HEK293T (cell line): ENCODE measurements at regions not wholly inside any gene's neighbourhood (a gene's known extent, or its start where the extent isn't known, plus 50 kb on each side); places are given as distances from the start of the nearest gene placed in this dataset.
"Not testable (repeated sequence)": the region's sequence is repeated elsewhere in the genome, so short reads cannot be mapped to it uniquely, and the experiment has no call there.

ENCODE experiments used
- CTCF ChIA-PET: fragments of 350-600 bp; formaldehyde crosslinking; extraction: SDS; loops from one replicate; lab custom pipeline; 2021; ENCODE audit warnings: antibody characterized with exemption, inconsistent platforms; lab: Yijun Ruan, JAX
- POLR2A ChIA-PET: fragments of 350-600 bp; formaldehyde crosslinking; extraction: SDS; loops from one replicate; lab custom pipeline; 2020; ENCODE audit warnings: antibody characterized with exemption, inconsistent platforms; lab: Yijun Ruan, JAX
- DNase-seq: peaks from one replicate; pipeline ENCODE4 v3.0.0; 2012; ENCODE audit warnings: mixed read lengths; ENCODE audit errors: extremely low spot score
- ARNT ChIP-seq: fragments of 450-650 bp; IDR thresholded peaks from 2 replicates; pipeline ENCODE4 v1.6.1; 2017; ENCODE audit warnings: mild to moderate bottlenecking
- BHLHE40 ChIP-seq: fragments of 450-650 bp; IDR thresholded peaks from 2 replicates; pipeline ENCODE4 v1.6.1; 2016; ENCODE audit warnings: mild to moderate bottlenecking, moderate library complexity, borderline replicate concordance
- CTBP1 ChIP-seq: fragments of 450-650 bp; IDR thresholded peaks from 2 replicates; pipeline ENCODE4 v1.6.1; 2016; ENCODE audit warnings: borderline replicate concordance
- ELF4 ChIP-seq: fragments of 450-650 bp; IDR thresholded peaks from 2 replicates; pipeline ENCODE4 v1.6.1; 2017; ENCODE audit warnings: antibody characterized with exemption
- FOXA1 ChIP-seq: fragments of 450-650 bp; IDR thresholded peaks from 2 replicates; pipeline ENCODE4 v1.6.1; 2016; ENCODE audit warnings: mild to moderate bottlenecking
- FOXK2 ChIP-seq: fragments of 450-650 bp; IDR thresholded peaks from 2 replicates; pipeline ENCODE4 v1.6.1; 2016; ENCODE audit warnings: mild to moderate bottlenecking
- FOXM1 ChIP-seq: fragments of 450-650 bp; IDR thresholded peaks from 2 replicates; pipeline ENCODE4 v1.6.1; 2017; ENCODE audit warnings: mild to moderate bottlenecking, borderline replicate concordance
- HDGF ChIP-seq: fragments of 450-650 bp; IDR thresholded peaks from 2 replicates; pipeline ENCODE4 v1.6.1; 2017; ENCODE audit warnings: antibody characterized with exemption, borderline replicate concordance
- L3MBTL2 ChIP-seq: fragments of 450-650 bp; conservative IDR thresholded peaks from 2 replicates; pipeline ENCODE4 v1.6.1; 2016; ENCODE audit warnings: mild to moderate bottlenecking
- LEF1 ChIP-seq: fragments of 450-650 bp; IDR thresholded peaks from 2 replicates; pipeline ENCODE4 v1.6.1; 2017; ENCODE audit warnings: mild to moderate bottlenecking, borderline replicate concordance
- NFRKB ChIP-seq: fragments of 450-650 bp; IDR thresholded peaks from 2 replicates; pipeline ENCODE4 v1.6.1; 2016; ENCODE audit warnings: mild to moderate bottlenecking, moderate library complexity
- PKNOX1 ChIP-seq: fragments of 450-650 bp; IDR thresholded peaks from 2 replicates; pipeline ENCODE4 v1.6.1; 2016
- SP1 ChIP-seq: fragments of 450-650 bp; IDR thresholded peaks from 2 replicates; pipeline ENCODE4 v1.6.1; 2017
- SUZ12 ChIP-seq: fragments of 450-650 bp; IDR thresholded peaks from 2 replicates; pipeline ENCODE4 v1.6.1; 2016; ENCODE audit warnings: mild to moderate bottlenecking
- TARDBP ChIP-seq: fragments of 450-650 bp; IDR thresholded peaks from 2 replicates; pipeline ENCODE4 v1.6.1; 2016
- ZNF384 ChIP-seq: fragments of 450-650 bp; IDR thresholded peaks from 2 replicates; pipeline ENCODE4 v1.6.1; 2016

GRCh38 chrX:13418126-13419097, 98.6 kb upstream of the ATXN3L start:
- CTCF ChIA-PET, result interaction anchor here (0.7 kb wide), 1 partner anchor 13 kb away, joined by 3 read pairs; no protein-coding TSS in a partner anchor
- POLR2A ChIA-PET, result interaction anchor here (1.2 kb wide), 1 partner anchor 115 kb away, joined by 3 read pairs; no protein-coding TSS in a partner anchor
- TF ChIP-seq ELF4 (no peak), BHLHE40 (no peak), SP1 (no peak), TARDBP (no peak), L3MBTL2 (no peak), CTBP1 (no peak), FOXM1 (no peak), SUZ12 (no peak), FOXA1 (no peak), FOXK2 (no peak), ZNF384 (no peak), PKNOX1 (no peak), NFRKB (no peak), HDGF (no peak), ARNT (no peak), LEF1 (no peak)
- DNase-seq, result no peak

GRCh38 chrX:13415509-13415908, 95.7 kb upstream of the ATXN3L start:
- ChIA-PET CTCF (no interaction called here), POLR2A (no interaction called here)
- no peak for TF ChIP-seq PKNOX1
- TF ChIP-seq HDGF, result no peak
- no peak for TF ChIP-seq LEF1
- TF ChIP-seq FOXA1, result no peak
- no peak for TF ChIP-seq FOXK2
- no peak for DNase-seq

GRCh38 chrX:13414006-13414647, 94.3 kb upstream of the ATXN3L start:
- no peak for DNase-seq
- ChIA-PET CTCF (no interaction called here), POLR2A (no interaction called here)
- TF ChIP-seq HDGF (no peak), BHLHE40 (no peak), FOXM1 (no peak), SUZ12 (no peak), SP1 (no peak), L3MBTL2 (no peak), CTBP1 (no peak), ELF4 (no peak), LEF1 (no peak), FOXA1 (no peak), FOXK2 (no peak), NFRKB (no peak), PKNOX1 (no peak)

DNA sequence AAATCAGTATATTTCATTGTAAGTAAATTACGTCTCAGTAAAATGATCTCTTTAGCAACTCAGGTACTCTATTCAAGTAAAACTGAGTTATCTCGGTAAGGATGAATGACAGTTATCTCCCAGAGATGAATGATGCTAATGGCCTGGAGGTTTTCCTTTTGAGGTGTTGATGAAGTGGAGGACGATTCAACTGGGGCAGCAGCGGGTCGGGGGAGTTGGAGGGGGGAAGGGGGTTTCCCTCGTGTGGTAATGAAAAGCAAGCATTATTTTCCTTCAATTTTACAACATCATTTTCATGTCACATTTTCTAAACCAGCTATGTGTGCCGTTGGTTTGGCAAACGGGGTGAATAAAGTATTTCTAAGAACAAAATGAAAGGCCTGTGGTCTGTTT, 92.4 kb upstream of the ATXN3L start:
- CTCF ChIA-PET, result interaction anchor here (0.8 kb wide), 1 partner anchor 12 kb away, joined by 3 read pairs; no protein-coding TSS in a partner anchor
- no peak for DNase-seq
- no peak for TF ChIP-seq HDGF
- no peak for TF ChIP-seq ZNF384
- TF ChIP-seq ELF4, result no peak
- TF ChIP-seq FOXK2, result no peak
- no peak for TF ChIP-seq TARDBP
- no peak for TF ChIP-seq SP1
- POLR2A ChIA-PET, result no interaction called here

- CTCF ChIA-PET, result interaction anchor here (0.8 kb wide), 1 partner anchor 11 kb away, joined by 3 read pairs; no protein-coding TSS in a partner anchor
- TF ChIP-seq TARDBP, result no peak
- no peak for TF ChIP-seq CTBP1
- TF ChIP-seq ARNT, result no peak
- no peak for TF ChIP-seq BHLHE40
- TF ChIP-seq HDGF, result no peak
- no peak for TF ChIP-seq LEF1
- no peak for TF ChIP-seq ZNF384
- TF ChIP-seq PKNOX1, result no peak
- TF ChIP-seq FOXK2, result no peak
- TF ChIP-seq SP1, result no peak
- no peak for TF ChIP-seq FOXM1
- TF ChIP-seq FOXA1, result no peak
- DNase-seq, result no peak
- POLR2A ChIA-PET, result no interaction called here
These were observed 91.8 kb upstream of the ATXN3L start for GRCh38 chrX:13411496-13412207.

GRCh38 chrX:13408599-13408998, 88.7 kb upstream of the ATXN3L start:
- POLR2A ChIA-PET, CTCF ChIA-PET: not testable (repeated sequence)

DNA sequence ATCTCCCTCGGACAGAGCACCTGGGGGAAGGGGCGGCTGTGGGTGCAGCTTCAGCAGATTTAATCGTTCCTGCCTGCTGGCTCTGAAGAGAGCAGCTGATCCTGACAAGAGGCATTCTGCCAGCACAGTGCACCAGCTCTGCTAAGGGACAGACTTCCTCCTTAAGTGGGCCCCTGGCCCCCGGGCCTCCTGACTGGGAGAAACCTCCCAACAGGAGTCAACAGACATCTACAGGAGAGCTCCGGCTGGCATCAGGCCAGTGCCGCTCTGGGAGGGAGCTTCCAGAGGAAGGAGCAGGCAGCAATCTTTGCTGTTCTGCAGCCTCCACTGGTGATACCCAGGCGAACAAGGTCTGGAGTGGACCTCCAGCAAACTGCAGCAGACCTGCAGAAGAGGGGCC, 84.9 kb upstream of the ATXN3L start:
- CTCF ChIA-PET, result interaction anchor here (0.6 to 0.7 kb wide), 2 partner anchors 14 to 84 kb away, joined by 3 read pairs; no protein-coding TSS in a partner anchor
- DNase-seq, POLR2A ChIA-PET: not testable (repeated sequence)

More at GRCh38 chrX:13408599-13408998, 88.7 kb upstream of the ATXN3L start:
- DNase-seq, result not testable (repeated sequence)
